Nephron (organoid): ENCODE measurements at regions not wholly inside any gene's neighbourhood (a gene's known extent, or its start where the extent isn't known, plus 50 kb on each side); places are given as distances from the start of the nearest gene placed in this dataset.

Experiments used
- H3K27ac Mint-ChIP-seq, 3 experiments: 2 replicates each; pipeline ENCODE4 v1.8.0; 2020; ENCODE audit warnings: mixed read lengths in 3 of 3, mild to moderate bottlenecking in 2 of 3, moderate library complexity in 1 of 3
- H3K27me3 Mint-ChIP-seq: 2 replicates; pipeline ENCODE4 v1.8.0; 2021; ENCODE audit warnings: low read depth, mild to moderate bottlenecking, moderate library complexity, mixed read lengths
- H3K36me3 Mint-ChIP-seq: 2 replicates; pipeline ENCODE4 v1.8.0; 2020; ENCODE audit warnings: low read depth, mixed read lengths
- H3K4me1 Mint-ChIP-seq: 2 replicates; pipeline ENCODE4 v1.8.0; 2020; ENCODE audit warnings: mixed read lengths
- H3K4me3 Mint-ChIP-seq, 3 experiments: 2 replicates each; pipeline ENCODE4 v1.8.0; 2020; ENCODE audit warnings: mild to moderate bottlenecking in 3 of 3, mixed read lengths in 3 of 3, moderate library complexity in 2 of 3
- H3K9me3 Mint-ChIP-seq: 2 replicates; pipeline ENCODE4 v1.8.0; 2020; ENCODE audit warnings: mixed read lengths
- TF ChIP-seq, protein P1 (sequence below), 3 experiments: fragments of 200-600 bp; sonication (generic); IDR thresholded peaks; one replicate each; pipeline ENCODE4 v1.5.0; 2021; ENCODE audit warnings: antibody characterized with exemption in 3 of 3; ENCODE audit not compliant: unreplicated experiment in 3 of 3

DNA sequence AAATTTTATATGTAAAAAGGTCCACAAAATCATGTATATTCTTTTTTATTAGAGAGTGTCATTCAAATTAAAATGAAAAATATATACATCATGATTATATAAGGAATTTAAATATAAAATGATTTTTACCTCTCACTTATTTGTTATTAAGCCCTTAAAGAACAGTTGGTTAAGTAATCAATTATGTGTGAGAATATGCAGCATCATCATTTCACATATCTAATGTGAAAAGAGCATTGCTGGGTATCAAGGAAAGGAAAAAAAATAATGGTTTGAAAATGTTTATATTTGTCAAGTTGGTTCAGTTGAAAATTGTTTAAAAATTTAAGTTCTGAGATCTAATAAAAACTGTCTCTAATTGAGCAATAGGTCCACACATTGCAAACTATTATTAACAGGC lies 363.6 kb upstream of the GRM3 start:
- H3K27ac Mint-ChIP-seq = no peak overlapping the region
- H3K4me3 Mint-ChIP-seq = no peak overlapping the region
- H3K27me3 Mint-ChIP-seq = no peaks in the 10 kb centered on the region

DNA sequence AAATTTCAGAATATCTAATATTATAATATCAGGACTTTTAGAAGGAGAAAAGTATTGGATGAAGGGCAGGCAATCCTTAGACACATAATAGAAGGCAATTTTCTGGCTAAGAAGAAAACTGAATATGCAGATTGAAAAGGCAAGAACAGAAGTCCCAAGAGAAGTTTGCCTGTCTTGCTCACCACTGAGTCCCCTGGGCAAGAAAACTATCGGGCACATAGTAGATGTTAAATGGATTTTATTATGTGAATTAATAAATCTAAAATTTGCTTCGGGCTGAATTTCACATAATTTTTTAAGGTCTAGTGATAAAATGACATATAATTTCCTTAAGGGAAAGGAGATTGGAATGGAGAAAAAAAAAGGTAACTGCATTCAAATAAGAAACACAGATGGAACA lies 380.9 kb upstream of the GRM3 start:
- TF ChIP-seq, protein P1, sequence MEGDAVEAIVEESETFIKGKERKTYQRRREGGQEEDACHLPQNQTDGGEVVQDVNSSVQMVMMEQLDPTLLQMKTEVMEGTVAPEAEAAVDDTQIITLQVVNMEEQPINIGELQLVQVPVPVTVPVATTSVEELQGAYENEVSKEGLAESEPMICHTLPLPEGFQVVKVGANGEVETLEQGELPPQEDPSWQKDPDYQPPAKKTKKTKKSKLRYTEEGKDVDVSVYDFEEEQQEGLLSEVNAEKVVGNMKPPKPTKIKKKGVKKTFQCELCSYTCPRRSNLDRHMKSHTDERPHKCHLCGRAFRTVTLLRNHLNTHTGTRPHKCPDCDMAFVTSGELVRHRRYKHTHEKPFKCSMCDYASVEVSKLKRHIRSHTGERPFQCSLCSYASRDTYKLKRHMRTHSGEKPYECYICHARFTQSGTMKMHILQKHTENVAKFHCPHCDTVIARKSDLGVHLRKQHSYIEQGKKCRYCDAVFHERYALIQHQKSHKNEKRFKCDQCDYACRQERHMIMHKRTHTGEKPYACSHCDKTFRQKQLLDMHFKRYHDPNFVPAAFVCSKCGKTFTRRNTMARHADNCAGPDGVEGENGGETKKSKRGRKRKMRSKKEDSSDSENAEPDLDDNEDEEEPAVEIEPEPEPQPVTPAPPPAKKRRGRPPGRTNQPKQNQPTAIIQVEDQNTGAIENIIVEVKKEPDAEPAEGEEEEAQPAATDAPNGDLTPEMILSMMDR (IDR thresholded peaks at IDR 0.05; ENCODE audit: unreplicated experiment in 3 of 3) = no peak
- no peak overlapping the region for H3K27ac Mint-ChIP-seq
- H3K36me3 Mint-ChIP-seq = no peaks in the 10 kb centered on the region
- H3K4me1 Mint-ChIP-seq = no peaks in the 10 kb centered on the region
- H3K27me3 Mint-ChIP-seq = no peaks in the 10 kb centered on the region
- no peaks in the 10 kb centered on the region for H3K9me3 Mint-ChIP-seq
- H3K4me3 Mint-ChIP-seq = no peak overlapping the region

More for the DNA sequence above, 363.6 kb upstream of the GRM3 start:
- Mint-ChIP-seq H3K36me3 (no peaks in the 10 kb centered on the region), H3K4me1 (no peaks in the 10 kb centered on the region), H3K9me3 (no peaks in the 10 kb centered on the region)
- TF ChIP-seq, protein P1 (IDR thresholded peaks at IDR 0.05; ENCODE audit: unreplicated experiment in 3 of 3) = no peak

DNA sequence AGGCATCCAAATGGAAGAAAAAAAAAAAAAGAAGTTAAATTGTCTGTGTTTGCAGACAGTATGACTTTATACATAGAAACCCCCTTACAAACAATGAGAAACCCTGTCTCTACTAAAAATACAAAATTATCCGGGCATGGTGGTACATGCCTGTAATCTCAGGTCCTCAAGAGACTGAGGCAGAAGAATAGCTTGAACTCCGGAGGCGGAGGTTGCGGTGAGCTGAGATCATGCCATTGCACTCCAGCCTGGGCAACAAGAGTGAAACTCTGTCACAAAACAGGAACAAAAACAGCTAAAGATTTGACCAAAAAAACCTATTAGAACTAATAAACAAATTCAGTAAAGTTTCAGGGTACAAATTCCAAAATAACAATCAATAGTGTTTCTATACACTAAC lies 385.8 kb upstream of the GRM3 start:
- peaks cover 5% of the 10 kb centered on the region for H3K9me3 Mint-ChIP-seq
- no peaks in the 10 kb centered on the region for H3K4me1 Mint-ChIP-seq
- H3K27ac Mint-ChIP-seq = no peak overlapping the region
- H3K36me3 Mint-ChIP-seq = no peaks in the 10 kb centered on the region
- no peaks in the 10 kb centered on the region for H3K27me3 Mint-ChIP-seq
- TF ChIP-seq, protein P1 (IDR thresholded peaks at IDR 0.05; ENCODE audit: unreplicated experiment in 3 of 3) = no peak
- no peak overlapping the region for H3K4me3 Mint-ChIP-seq

DNA sequence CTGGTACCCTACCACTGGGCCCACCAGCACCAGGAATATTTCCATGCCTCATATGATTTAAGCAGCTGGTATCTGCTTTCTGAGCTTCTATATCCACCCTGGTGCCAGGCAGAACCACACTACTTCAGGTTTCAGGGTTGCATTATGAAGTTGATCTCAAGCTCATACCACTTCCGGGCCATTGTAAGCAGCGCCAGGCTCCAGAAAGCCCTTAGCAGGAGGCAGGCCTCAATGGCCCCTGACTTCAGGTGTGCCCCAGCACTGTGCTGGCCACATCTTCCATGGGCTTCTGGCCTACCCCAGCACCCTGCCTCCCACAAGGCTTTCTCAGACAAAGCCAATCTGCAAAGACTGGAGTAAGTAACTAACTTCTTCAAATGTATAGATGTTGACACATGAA lies 391.3 kb upstream of the GRM3 start:
- no peak overlapping the region for H3K27ac Mint-ChIP-seq
- H3K27me3 Mint-ChIP-seq = no peaks in the 10 kb centered on the region
- peaks cover 5% of the 10 kb centered on the region for H3K9me3 Mint-ChIP-seq
- H3K4me1 Mint-ChIP-seq = no peaks in the 10 kb centered on the region
- TF ChIP-seq, protein P1 (IDR thresholded peaks at IDR 0.05; ENCODE audit: unreplicated experiment in 3 of 3) = no peak
- H3K4me3 Mint-ChIP-seq = no peak overlapping the region
- no peaks in the 10 kb centered on the region for H3K36me3 Mint-ChIP-seq

DNA sequence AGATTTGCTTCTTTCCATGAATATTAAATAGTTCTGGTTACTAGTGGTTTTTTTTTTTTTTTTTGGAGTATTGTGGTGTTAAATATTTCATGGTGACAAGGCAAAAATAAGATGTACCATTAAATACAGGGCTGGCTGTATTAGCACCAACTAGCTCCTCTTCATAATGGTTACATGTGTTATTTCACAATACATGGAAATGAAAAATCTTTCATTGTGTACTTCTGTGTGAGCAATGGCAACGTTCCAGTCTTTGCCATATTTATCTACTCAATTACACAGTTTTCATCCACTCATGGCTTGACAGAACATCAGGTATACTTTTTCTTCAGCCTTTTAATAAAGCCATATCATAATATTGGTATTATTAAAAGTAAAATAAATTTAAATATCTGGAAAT lies 394.7 kb upstream of the GRM3 start:
- Mint-ChIP-seq H3K9me3 (peaks cover 3% of the 10 kb centered on the region), H3K4me1 (no peaks in the 10 kb centered on the region), H3K36me3 (no peaks in the 10 kb centered on the region), H3K27ac (no peak overlapping the region), H3K4me3 (no peak overlapping the region), H3K27me3 (no peaks in the 10 kb centered on the region)
- TF ChIP-seq, protein P1 (IDR thresholded peaks at IDR 0.05; ENCODE audit: unreplicated experiment in 3 of 3) = no peak

DNA sequence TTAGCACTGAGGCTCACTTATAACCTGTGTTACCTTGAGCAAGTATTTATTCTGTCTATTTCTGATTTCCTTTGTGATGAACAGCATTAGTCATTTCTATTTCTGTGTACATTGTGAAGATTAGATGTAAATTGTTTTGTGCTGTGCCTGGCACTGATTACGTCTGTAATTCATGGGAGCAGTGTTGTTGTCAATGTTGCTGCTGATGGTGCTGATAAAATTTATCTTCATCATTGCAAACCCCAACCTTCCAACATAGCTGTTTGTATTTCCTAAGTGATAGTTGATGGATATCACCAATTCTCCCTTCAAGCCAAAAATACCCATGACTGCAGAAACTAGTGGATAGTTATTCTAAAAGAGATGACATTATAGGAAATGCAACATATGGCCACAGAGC lies 400.5 kb upstream of the GRM3 start:
- Mint-ChIP-seq H3K4me3 (no peak overlapping the region), H3K36me3 (no peaks in the 10 kb centered on the region), H3K27me3 (no peaks in the 10 kb centered on the region), H3K27ac (no peak overlapping the region), H3K9me3 (no peaks in the 10 kb centered on the region), H3K4me1 (no peaks in the 10 kb centered on the region)
- TF ChIP-seq, protein P1 (IDR thresholded peaks at IDR 0.05; ENCODE audit: unreplicated experiment in 3 of 3) = no peak
